GM12878 (cell line): ENCODE measurements at regions not wholly inside any gene's neighbourhood (a gene's known extent, or its start where the extent isn't known, plus 50 kb on each side); places are given as distances from the start of the nearest gene placed in this dataset.

Experiments used
- BMI1 ChIP-seq: fragments of 450-650 bp; IDR thresholded peaks from 2 replicates; pipeline ENCODE4 v1.6.1; 2016; ENCODE audit warnings: mild to moderate bottlenecking, moderate library complexity, borderline replicate concordance
- EGR1 ChIP-seq, 2 experiments: IDR thresholded peaks; 1 replicate in 1 of 2; 2 replicates in 1 of 2; pipeline ENCODE4 v1.6.1; 2011 to 2012; ENCODE audit warnings: low read depth in 2 of 2, low read length in 2 of 2, borderline replicate concordance in 1 of 2, mild to moderate bottlenecking in 1 of 2, moderate library complexity in 1 of 2
- KDM1A ChIP-seq: fragments of 200-600 bp; sonication (generic); IDR thresholded peaks from 2 replicates; pipeline ENCODE4 v1.6.1; 2016; ENCODE audit warnings: borderline replicate concordance
- REST ChIP-seq: IDR thresholded peaks from 2 replicates; pipeline ENCODE4 v1.6.1; 2012; ENCODE audit warnings: mild to moderate bottlenecking, low read depth, low read length
- ZBTB40 ChIP-seq: fragments of 450-650 bp; IDR thresholded peaks from 2 replicates; pipeline ENCODE4 v1.6.1; 2016; ENCODE audit warnings: mild to moderate bottlenecking, moderate library complexity, borderline replicate concordance

GRCh38 chr11:13117344-13117743, 108.2 kb downstream of the RASSF10 start (continued):
- no peak for TF ChIP-seq ZBTB40
- TF ChIP-seq EGR1 (IDR thresholded peaks at IDR 0.05; ENCODE audit: borderline replicate concordance in 1 of 2, low read depth in 2 of 2, low read length in 2 of 2), result no peak
- no peak for TF ChIP-seq REST
- TF ChIP-seq BMI1, result no peak
- no peak for TF ChIP-seq KDM1A
- TF ChIP-seq, all 136 proteins: peak for 0
